Neutrophil (primary cell): ENCODE measurements at regions not wholly inside any gene's neighbourhood (a gene's known extent, or its start where the extent isn't known, plus 50 kb on each side); places are given as distances from the start of the nearest gene placed in this dataset.

ENCODE experiments used
- H3K27ac ChIP-seq: fragments of 200-600 bp; sonication (generic); 2 replicates; pipeline ENCODE4 v1.5.1; 2016; ENCODE audit warnings: mild to moderate bottlenecking, moderate library complexity
- H3K27me3 ChIP-seq: fragments of 200-600 bp; sonication (generic); 2 replicates; pipeline ENCODE4 v1.6.0; 2016; ENCODE audit warnings: mild to moderate bottlenecking
- H3K36me3 ChIP-seq: fragments of 200-600 bp; sonication (generic); 2 replicates; pipeline ENCODE4 v1.5.1; 2017
- H3K4me1 ChIP-seq, 2 experiments: fragments of 200-600 bp in 1 of 2; sonication (generic) in 1 of 2; 1 replicate in 1 of 2; 2 replicates in 1 of 2; pipeline versions ENCODE4 v1.5.1 to v1.6.1; 2013 to 2016; ENCODE audit warnings: low read depth in 1 of 2, low read length in 1 of 2, mild to moderate bottlenecking in 1 of 2, moderate library complexity in 1 of 2; ENCODE audit not compliant: control insufficient read depth in 1 of 2, insufficient read depth in 1 of 2
- H3K4me3 ChIP-seq, 2 experiments: fragments of 200-600 bp in 1 of 2; sonication (generic) in 1 of 2; 1 replicate in 1 of 2; 2 replicates in 1 of 2; pipeline ENCODE4 v1.5.1; 2013 to 2016; ENCODE audit warnings: low read depth in 1 of 2, low read length in 1 of 2, mild to moderate bottlenecking in 1 of 2, moderate library complexity in 1 of 2
- H3K9me3 ChIP-seq: fragments of 200-600 bp; sonication (generic); 2 replicates; pipeline ENCODE4 v1.5.1; 2016
- TF ChIP-seq, protein P1 (sequence below): fragments of 200-600 bp; sonication (generic); IDR thresholded peaks from 2 replicates; pipeline ENCODE4 v1.5.1; 2016; ENCODE audit warnings: antibody characterized with exemption

- no peaks in the 10 kb centered on the region for H3K9me3 ChIP-seq
- no peaks in the 10 kb centered on the region for H3K36me3 ChIP-seq
- no peak overlapping the region for H3K4me3 ChIP-seq
- no peaks in the 10 kb centered on the region for H3K27me3 ChIP-seq
- TF ChIP-seq, protein P1, sequence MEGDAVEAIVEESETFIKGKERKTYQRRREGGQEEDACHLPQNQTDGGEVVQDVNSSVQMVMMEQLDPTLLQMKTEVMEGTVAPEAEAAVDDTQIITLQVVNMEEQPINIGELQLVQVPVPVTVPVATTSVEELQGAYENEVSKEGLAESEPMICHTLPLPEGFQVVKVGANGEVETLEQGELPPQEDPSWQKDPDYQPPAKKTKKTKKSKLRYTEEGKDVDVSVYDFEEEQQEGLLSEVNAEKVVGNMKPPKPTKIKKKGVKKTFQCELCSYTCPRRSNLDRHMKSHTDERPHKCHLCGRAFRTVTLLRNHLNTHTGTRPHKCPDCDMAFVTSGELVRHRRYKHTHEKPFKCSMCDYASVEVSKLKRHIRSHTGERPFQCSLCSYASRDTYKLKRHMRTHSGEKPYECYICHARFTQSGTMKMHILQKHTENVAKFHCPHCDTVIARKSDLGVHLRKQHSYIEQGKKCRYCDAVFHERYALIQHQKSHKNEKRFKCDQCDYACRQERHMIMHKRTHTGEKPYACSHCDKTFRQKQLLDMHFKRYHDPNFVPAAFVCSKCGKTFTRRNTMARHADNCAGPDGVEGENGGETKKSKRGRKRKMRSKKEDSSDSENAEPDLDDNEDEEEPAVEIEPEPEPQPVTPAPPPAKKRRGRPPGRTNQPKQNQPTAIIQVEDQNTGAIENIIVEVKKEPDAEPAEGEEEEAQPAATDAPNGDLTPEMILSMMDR = no peak
- H3K27ac ChIP-seq = no peak overlapping the region
- H3K4me1 ChIP-seq = no peaks in the 10 kb centered on the region
These were observed 929.0 kb downstream of the BRD1 start for GRCh38 chr22:48898524-48899250.

DNA sequence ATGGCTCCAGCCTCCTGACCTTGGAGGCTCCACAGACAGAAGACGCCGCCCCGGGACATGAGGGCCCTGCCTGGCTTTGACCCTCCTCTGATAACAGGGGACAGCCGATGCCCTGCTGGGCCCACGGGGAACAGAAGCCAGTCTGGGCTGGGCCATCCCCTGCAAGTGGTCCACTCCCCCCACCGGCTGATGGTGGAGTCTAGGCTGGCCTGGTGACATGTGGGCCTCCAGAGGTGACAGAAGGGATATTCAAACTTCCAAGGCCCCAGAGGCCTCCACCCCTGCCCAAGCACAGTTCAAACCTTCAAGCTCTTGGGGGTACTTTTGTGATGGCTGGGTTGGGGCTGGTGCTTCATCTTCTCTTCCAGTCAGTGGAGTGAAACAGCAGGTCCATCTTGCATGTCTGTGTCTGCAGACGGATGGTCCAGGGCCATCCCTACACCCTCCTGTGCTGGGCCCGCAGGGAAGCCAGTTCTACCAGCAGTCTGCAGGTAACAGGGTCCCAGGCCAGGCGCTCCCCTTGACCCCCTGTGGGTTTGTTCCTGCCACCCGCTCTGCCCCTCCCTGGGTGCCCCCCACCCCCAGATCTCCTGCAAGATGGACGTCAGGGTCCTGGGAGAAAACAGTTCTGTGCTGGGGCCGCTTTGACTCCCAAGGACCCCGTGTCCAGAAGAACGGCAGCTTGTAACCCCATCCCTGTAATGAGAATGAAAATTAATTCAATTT is 929.9 kb downstream of the BRD1 start:
- no peak overlapping the region for H3K4me3 ChIP-seq
- TF ChIP-seq, protein P1 = no peak
- no peaks in the 10 kb centered on the region for H3K4me1 ChIP-seq
- no peaks in the 10 kb centered on the region for H3K9me3 ChIP-seq
- no peaks in the 10 kb centered on the region for H3K36me3 ChIP-seq
- H3K27ac ChIP-seq = no peak overlapping the region
- H3K27me3 ChIP-seq = no peaks in the 10 kb centered on the region

GRCh38 chr22:48896766-48897644 is 930.7 kb downstream of the BRD1 start:
- no peak overlapping the region for H3K27ac ChIP-seq
- H3K9me3 ChIP-seq = no peaks in the 10 kb centered on the region
- TF ChIP-seq, protein P1 = no peak
- H3K4me3 ChIP-seq = no peak overlapping the region
- no peaks in the 10 kb centered on the region for H3K36me3 ChIP-seq
- H3K27me3 ChIP-seq = no peaks in the 10 kb centered on the region
- no peaks in the 10 kb centered on the region for H3K4me1 ChIP-seq

DNA sequence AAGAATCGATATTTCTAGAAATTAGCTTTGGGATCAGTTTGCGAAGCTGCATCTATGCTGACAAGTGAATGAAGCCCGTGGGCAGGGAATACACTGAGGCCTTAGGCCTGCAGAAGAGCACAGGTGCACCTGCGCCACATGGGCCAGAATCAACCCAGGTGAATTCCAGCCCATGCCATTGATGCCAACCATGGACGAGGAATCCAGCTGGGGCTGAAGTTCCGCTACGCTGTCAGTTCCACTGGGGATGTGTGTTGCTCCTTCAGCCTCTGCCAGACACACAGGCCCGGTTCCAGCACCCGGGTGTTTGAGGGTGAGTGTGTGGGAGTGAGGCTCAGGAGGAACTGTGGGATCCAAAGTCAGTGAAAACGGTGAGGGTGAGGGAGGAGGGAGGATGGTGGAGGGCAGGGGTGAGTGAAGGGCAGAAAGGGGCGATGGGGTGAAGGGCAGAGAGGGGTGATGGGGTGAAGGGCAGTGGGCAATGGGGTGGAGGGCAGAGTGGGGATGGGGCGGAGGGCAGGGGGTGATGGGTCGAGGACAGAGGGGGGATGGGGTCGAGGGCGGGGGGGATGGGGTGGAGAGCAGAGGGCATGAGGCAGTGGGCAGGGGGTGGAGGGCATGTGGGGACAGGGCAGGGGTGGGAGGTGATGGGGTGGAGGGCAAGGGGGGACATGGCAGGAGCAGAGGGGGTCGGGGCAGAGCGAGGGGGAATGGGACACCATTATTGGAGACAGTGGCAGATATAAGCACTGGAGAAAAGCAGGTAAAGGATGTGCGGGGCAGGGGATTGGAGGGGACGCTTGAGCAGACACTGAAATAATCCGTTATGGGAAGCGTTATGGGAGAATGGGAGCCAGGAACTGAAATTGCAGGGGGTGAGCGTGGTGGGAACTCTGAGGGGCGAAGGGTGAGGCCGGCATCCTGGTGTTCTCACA is 931.6 kb downstream of the BRD1 start:
- no peaks in the 10 kb centered on the region for H3K4me1 ChIP-seq
- H3K36me3 ChIP-seq = no peaks in the 10 kb centered on the region
- H3K27ac ChIP-seq = no peak overlapping the region
- TF ChIP-seq, protein P1 = no peak
- H3K9me3 ChIP-seq = no peaks in the 10 kb centered on the region
- H3K27me3 ChIP-seq = no peaks in the 10 kb centered on the region
- no peak overlapping the region for H3K4me3 ChIP-seq

DNA sequence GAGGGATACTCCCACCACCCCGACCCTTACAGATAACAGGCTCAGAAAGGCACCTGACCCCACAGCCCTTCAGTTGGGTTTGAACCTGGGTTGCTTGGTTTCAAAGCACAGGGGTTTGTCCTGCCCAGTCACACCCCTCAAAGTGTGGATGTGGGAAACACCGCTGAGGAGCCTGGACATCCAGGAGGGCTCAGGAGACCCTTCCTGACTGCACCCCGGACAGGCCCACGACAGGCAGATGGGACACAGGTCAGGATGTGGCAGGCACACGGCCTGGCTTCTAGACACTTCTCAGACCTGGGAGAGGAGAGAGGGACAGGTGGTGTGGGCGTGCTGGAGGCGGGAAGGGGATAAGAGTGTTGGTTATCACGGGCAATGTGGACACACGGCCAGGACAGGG is 932.3 kb downstream of the BRD1 start:
- Histone ChIP-seq H3K4me1 (no peaks in the 10 kb centered on the region), H3K27me3 (no peaks in the 10 kb centered on the region), H3K4me3 (no peak overlapping the region), H3K9me3 (no peaks in the 10 kb centered on the region), H3K27ac (no peak overlapping the region), H3K36me3 (no peaks in the 10 kb centered on the region)
- TF ChIP-seq, protein P1 = no peak
